PC-9 (cell line): ENCODE measurements at regions not wholly inside any gene's neighbourhood (a gene's known extent, or its start where the extent isn't known, plus 50 kb on each side); places are given as distances from the start of the nearest gene placed in this dataset.

ENCODE experiments used
- CTCF ChIP-seq: fragments of 200-600 bp; sonication (generic); conservative IDR thresholded peaks from 2 replicates; pipeline ENCODE4 v1.6.1; 2017; ENCODE audit warnings: mixed run types, antibody characterized with exemption, mild to moderate bottlenecking, moderate library complexity
- EZH2 ChIP-seq: fragments of 200-600 bp; sonication (generic); IDR thresholded peaks from 2 replicates; pipeline ENCODE4 v1.8.0; 2017; ENCODE audit warnings: antibody characterized with exemption, low read depth

DNA sequence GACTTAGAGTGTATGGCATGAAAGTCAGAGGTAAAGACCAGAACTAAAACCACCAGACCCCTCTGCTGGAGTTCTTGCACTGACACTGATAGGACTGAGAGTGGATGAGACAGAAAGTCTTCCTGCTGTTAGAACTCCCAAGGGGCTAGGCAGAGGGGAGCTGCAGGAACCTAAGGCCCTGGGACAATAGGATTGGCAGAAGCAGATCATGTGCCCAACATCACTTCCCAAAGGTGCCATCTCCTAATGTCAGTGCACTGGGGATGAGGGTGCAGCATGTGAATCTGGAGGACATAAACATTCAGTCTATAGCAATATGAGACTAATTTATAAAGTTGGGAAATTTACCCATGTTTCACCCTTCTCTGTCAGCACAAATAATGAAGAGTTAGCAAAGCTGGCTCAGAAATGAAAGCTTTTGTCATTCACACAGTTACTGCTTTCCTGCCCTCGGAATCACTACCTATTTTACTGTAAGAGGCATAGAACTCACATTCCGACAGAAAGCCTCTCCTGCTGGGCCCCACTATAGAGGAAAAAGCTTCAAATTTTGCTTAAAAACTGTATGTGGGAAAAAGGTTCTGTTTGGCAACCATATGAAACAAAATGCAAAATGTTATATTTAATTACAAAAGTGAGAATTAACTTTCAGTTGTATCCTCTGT is 49.9 kb upstream of the SSX2IP start:
- TF ChIP-seq EZH2 (no peak), CTCF (no peak)
